ENCODE measurements at regions not wholly inside any gene's neighbourhood (a gene's known extent, or its start where the extent isn't known, plus 50 kb on each side); places are given as distances from the start of the nearest gene placed in this dataset.
"Not testable (repeated sequence)": the region's sequence is repeated elsewhere in the genome, so short reads cannot be mapped to it uniquely, and the experiment has no call there.

DNA sequence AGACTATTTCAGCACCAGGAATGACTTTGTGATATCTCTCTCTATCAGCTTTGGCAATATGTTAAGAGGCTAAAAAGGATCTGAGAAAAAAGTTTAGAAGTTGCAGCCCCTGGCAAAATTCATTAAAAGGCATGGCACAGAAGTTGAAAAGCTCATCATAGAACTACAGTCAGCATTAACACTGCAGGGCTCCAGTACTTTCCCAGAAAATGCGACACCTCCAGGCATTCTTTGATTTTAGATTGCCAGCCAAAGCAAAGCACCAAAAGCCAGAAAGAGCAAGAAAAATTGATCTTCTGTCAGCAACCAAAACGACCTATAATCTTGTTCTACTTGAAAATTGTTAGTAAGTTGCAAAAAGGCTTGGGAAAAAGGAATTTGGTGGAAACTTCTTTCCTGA, 713.5 kb downstream of the FSCB start:
- no peak for DNase-seq

DNA sequence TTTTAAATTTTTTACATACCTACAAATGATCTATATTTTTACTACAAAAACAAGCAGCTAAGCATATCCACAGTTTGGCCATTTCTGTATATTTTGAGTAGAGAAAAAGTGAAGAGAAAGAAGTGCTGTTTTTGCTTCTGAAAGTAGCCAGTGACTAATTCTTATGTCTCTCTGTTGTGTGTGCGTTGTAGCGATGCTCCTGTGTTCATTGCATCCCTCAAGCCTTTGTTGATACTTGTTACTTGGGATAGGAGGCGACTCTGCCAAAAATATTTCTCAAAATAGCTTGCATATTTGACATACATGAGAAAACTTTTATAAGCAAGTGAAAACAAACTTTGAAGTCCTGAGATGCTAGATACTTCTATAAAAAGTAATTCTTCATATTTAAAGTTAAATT, 714.1 kb downstream of the FSCB start:
- DNase-seq, result no peak

DNA sequence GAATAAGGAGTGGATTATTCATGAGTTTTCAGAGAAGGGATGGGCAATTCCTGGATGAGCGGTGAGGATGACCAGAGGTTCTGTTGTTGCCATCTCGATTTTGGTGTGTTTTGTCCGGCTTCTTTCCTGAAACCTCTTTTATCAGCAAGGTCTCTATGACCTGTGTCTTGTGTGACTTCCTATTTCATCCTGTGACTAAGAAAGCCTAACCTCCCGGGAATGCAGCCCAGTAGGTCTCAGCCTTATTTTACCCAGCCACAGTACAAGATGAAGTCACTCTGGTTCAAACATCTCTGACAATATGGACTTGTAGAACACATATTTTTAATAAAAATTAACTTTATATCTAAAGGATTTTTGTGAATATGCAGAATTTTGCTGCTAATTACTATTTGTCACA, 716.4 kb downstream of the FSCB start:
- DNase-seq, result no peak

DNA sequence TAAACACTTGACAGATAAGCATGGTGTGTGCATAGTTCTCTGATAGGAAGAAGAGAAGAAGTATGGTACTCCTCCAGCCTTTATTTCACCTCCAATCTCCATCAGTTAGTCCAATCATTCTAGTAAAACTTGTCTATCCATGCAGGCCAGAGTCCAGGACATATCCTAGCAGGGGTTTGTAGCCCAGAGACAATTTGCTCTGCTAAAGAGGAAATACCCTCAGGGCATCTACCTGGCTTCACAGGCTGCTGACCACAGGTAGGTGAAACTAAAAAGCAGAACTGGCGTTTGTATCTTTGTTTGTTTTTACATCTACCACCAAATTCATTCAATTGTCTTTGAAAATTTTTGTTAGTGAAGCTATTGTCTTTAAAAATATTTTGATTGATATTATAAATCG, 717.6 kb downstream of the FSCB start:
- no peak for DNase-seq

DNA sequence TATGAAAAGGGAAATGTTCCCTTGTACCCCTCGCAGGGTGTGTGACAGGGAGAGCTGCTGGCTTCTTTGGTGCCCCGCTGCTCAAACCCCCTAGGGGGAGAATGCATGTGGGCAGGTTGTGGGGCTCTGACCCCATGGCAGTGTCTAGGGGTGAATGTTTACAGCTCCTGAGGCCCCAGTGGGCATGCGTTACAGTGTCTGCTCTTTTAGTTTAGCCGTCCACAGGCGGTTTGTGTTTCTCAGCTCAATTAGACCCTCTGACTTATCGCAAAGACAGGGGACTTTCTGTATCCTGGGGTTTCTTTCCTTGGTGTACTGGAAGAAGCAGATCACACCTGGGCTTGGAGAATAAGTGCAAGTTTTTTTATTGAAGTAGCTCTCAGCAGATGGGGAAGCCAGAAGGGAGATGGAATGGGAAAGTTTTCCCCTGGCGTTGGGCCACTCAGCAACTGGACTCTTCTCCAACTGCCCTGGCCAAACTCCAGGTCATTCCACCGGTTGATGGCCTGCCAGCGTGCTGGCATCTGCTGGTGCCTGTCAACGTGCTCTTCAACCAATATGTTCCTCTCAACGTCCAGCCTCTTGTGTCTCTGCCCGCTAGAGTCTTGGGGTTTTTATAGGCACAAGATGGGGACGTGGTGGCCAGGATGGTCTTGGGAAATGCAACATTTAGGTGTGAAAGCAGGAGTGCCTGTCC, 720.9 kb downstream of the FSCB start:
- no peak for DNase-seq

DNA sequence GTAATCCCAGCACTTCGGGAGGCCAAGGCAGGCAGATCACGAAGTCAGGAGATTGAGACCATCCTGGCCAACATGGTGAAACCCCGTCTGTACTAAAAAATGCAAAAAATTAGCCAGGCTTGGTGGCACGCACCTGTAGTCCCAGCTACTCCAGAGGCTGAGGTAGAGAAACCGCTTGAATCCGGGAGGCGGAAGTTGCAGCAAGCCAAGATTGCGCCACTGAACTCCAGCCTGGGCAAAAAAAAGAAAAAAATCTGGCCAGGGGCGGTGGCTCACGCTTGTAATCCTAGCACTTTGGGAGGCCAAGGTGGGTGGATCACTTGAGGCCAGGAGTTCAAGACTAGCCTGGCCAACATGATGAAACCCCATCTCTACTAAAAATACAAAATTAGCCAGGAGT, 722.7 kb downstream of the FSCB start:
- DNase-seq, result not testable (repeated sequence)

DNA sequence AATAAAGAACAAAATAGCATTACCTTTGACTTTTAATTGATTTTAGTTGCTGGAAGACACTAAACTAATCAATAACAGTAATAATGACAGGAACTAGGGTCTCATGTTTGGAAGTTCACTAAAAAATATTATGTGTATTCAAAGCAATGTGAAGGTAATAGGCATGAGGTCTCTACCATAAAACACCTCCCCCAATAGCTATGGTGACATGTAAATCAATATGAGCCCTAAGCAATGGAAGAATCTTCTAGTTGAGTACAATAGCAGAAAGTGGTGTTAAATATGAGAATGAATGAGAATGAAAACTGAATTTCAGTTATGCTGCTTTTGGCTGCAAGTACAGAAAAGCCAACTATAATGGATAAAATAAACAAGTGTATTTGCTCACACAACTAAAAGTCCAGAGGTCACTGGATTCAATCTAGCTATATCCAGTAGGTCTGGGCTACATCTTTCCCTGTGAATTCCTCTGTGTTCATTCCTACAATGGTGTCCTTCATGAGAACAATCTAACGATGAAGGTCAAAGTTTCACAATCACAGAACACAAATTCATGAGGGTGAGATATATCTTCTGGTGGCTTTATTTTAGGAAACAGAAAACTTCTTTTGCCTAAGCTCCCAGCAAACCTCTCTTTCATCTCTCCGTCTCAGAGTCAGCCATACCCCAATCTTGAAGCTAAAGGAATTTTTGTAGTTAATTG, 728.0 kb downstream of the FSCB start:
- no peak for DNase-seq

DNA sequence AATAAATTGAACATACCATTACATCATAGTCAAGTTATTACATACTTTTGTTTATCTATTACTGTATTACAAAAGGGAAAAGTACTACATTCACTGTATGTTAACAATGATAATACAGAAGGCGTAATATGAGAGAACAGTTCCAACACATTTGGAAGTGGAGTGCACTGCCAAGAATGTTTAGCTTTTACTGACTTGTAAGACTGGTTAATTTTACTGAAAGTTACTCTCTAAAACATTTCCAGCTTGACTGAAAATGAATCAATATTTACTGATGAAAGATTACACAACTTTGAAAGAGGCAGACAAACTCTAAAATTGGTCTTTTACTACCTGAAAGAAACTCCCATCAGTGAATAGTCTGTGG, 728.5 kb downstream of the FSCB start:
- DNase-seq, result no peak

DNA sequence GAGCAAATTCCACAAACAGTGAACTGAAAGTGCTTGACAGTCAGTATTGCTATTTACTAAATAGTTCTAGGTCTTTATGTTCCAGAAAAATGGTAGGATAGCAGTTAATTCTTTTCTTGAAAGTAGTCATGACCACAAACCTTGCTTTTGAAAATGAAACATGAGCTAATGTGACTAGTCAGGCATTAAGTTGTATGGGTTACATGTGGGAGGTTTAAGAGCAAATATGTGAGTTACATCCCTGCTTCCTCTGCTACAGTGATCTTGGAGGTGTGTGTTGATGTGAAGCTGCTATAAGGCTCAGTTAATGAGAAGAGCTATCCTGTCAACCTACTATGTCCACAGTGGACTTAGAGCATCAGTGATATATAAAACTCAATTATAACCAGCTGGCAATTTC, 741.6 kb downstream of the FSCB start:
- no peak for DNase-seq

DNA sequence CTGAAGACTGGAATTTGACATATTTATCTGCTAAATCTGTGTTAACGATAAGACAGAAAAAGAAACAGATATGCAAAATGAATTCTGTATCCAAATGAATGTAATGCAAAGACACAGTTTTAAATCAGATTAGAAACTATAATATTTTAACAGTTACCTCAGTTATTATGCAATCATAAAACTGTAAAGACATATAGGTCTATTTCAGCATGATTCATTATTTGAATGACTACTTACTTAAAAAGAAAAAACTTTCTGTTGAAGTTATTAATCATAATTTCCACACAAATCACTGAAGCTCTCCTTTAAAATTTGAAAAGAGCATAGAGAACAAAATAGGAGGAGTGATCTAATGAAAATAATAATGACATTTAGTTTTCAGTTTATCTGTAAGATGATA, 742.6 kb downstream of the FSCB start:
- DNase-seq, result no peak

DNA sequence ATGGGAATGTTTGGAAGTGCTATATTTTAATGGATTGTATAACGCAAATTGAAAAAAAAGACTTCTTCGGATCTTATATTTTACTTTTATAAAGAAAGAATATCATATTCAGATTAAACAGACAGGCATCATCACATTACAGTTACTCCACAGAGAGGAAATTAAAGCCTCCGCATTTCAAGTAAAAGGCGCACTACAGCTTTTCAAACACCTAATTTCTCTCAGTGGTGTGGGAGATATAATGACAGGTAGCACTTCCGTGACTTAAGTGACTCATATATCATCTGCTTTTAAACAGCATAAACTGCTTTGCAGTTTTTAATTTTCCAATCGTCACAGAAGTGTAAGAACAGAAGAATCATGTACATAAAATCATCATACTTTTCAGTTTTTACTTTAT, 751.4 kb downstream of the FSCB start:
- DNase-seq, result no peak

DNA sequence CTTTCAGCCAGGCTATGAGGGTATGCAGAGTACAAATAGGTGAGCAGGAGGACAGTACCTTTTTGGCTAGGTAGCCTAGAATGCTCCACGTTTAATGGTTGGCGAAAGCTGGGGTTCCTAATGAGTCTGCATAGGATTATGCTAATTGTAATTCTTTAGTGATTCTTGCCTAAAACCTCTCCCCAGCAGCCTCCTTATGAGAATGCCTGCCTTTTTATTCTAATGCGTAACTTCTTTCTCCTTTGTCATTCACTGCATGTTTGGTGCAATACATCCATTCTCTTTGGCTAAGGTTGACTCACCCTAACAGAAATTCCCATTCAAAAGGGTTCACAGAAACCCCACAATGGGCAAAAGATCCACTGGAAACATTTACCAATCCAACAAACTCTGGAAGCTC, 752.2 kb downstream of the FSCB start:
- no peak for DNase-seq

DNA sequence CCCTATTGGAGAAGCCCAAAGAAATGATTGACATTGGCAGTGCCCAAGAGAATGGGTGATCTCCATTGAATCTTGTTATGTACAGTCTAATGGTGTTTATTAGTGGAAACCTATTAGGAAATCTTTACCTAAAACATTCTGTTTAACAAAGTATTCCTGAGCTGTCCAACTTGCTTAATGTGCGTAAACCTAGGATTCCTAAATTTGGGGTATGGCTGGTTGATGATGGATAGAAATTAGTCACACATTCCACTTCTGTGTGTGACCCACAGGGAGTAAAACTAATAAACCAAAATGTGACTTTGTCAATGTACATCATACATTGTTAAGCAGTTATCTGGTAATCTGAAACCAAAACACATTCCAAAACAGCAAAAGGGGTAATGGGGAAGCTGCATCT, 761.3 kb downstream of the FSCB start:
- no peak for DNase-seq

DNA sequence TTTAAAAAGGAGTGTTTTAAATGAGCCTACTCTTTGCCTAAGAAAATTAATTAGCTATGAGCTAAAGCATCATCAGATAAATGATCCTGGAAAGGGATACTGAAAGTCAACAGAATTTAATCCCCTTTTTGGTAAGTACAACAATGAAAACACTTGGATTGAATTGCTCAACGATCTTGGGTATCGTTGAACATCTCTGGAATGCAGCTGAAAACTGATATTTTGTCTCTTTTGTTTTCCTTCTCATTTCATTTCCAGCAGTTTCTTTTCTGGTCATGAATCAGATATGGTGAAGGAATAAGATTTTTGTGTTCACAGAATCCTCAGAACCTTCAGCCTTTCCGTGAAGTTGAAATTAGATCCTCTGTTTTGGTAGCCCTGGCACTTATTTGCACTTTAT, 771.2 kb downstream of the FSCB start:
- no peak for DNase-seq

DNA sequence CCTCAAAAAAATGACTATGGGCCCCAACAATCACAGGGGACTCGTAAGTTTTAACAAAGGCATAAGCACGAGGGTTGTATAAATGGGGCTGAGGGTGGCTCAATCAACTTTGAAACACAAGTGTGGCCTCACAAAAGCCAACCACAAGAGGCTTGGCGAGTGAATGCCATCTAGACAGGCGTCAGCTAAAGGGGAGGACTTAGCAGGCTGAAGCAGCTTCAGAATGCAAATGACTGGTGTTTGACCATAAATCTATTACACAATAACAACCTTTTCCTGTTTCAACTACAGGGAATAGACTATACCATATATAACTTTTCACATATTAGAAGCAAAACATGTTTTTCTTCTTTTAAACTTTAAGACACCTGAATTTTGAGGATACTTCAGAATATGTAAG, 777.9 kb downstream of the FSCB start:
- no peak for DNase-seq

DNA sequence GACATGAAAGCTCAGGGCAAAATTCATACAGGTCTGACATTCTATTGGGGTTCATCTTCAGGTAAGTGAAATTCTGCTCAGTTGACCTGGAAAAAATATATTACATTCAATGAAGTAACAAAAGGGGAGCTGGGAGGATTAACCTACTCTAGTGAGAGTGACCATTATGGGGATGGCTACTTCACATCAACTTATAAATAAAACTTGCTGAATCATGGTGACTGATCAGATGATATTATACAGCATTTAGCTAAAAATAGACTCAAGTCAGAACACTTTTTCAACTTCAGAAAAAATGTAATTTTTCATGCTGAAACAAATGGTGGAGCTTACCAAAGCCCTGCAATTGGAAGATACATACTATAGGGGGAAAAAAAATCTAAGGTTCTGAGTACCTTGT, 800.2 kb downstream of the FSCB start:
- no peak for DNase-seq

DNA sequence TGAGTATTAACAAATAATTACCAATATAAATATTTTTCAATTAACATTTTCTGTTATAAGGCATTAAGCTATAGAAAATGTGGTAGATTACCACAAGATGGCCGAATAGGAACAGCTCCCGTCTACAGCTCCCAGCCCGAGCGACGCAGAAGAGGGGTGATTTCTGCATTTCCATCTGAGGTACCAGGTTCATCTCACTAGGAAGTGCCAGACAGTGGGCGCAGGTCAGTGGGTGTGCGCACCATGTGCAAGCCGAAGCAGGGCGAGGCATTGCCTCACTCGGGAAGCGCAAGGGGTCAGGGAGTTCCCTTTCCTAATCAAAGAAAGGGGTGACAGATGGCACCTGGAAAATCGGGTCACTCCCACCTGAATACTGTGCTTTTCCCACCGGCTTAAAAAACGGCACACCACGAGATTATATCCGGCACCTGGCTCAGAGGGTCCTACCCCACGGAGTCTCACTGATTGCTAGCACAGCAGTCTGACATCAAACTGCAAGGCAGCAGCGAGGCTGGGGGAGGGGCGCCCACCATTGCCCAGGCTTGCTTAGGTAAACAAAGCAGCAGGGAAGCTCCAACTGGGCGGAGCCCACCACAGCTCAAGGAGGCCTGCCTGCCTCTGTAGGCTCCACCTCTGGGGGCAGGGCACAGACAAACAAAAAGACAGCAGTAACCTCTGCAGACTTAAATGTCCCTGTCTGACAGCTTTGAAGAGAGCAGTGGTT, 808.4 kb downstream of the FSCB start:
- not testable (repeated sequence) for DNase-seq

DNA sequence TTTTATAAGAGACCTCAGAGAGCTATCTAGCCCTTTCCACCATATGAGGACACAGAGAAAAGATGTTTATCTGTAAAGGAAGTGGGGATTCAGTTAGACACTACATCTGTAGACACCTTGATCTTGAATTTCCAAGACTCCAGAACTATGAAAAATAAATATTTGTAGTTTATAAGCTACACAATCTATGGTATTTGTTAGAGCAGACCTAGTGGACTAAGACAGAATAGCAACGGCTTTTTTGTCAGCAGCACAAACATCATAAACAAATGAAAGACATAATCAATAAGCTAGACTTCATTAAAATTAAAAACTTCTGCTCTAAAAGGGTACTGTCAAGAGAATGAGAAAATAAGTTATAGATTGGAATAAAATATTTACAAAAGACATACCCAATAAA, 810.1 kb downstream of the FSCB start:
- DNase-seq, result no peak

DNA sequence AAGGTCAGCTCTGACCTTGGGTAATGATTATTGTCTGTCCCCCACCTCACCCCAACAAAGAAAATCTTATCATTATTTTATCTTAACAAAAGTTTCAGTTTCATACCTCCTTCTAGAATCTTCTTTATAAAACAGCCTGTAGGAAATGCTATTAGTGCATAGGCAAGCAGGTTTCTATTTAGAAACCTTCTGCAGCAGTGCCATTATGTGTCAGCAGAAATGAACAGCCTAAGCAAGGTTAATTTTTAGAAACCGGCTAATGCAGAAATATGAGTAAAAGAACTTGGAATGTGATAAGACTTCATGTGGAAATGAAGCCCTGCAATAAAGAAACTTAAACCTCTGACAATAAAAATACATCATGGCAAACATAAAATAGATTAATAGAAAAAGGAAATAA, 814.4 kb downstream of the FSCB start:
- DNase-seq, result no peak

DNA sequence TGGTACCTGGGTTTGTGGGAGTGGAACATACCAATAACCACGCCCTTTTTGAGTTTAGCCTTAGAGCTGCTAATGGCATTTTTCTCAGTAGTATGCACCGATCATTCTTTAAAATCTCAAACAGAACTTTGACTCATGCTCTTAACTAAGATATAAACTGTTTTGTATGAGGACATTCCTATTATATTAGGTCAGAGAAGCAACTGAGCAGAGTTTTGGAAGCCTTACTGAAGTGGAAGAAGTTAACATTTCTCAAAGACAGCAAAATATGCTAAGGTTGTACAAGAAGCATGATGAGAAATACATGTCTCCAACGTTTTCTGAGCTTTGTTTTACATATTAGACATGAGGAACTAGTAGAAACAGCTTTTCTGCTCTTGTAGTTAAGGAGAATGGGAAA, 819.2 kb downstream of the FSCB start:
- DNase-seq, result no peak

DNA sequence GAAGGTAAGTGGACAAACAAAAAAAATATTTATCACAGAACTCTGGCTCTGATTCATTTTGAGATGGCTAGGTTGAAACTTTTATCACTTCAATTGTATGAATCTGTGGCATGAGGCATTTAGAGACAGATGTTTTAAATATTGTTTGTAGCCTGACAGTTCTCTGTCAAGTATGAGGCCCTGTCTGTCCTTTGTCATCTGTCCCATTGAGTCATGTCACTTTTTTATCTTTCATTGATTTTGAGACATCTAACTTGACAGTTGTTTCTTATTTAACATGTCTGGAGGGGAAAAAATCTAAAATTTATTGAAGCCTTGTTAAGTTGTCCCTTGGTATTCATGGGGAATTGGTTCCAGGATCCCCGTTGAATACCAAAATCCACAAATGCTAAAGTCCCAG, 829.5 kb downstream of the FSCB start:
- DNase-seq, result no peak

DNA sequence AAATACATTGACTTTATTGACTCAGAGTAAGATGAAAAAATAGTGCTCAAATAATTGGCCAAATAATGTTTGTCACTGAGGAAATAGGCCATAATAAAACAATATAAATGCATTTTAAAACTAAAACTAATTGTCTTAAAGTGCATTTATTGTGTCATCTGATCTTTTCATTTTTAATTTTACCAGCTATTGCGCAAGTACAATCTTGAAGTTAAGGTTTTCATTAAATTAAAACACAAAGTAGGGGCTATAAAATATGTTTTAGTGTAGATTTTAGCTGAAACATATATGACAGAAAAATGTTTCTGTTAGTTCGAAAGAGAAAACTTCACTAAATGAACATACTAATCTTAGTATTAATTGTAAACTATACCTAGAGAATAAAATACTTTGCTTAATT, 832.8 kb downstream of the FSCB start:
- DNase-seq, result no peak

DNA sequence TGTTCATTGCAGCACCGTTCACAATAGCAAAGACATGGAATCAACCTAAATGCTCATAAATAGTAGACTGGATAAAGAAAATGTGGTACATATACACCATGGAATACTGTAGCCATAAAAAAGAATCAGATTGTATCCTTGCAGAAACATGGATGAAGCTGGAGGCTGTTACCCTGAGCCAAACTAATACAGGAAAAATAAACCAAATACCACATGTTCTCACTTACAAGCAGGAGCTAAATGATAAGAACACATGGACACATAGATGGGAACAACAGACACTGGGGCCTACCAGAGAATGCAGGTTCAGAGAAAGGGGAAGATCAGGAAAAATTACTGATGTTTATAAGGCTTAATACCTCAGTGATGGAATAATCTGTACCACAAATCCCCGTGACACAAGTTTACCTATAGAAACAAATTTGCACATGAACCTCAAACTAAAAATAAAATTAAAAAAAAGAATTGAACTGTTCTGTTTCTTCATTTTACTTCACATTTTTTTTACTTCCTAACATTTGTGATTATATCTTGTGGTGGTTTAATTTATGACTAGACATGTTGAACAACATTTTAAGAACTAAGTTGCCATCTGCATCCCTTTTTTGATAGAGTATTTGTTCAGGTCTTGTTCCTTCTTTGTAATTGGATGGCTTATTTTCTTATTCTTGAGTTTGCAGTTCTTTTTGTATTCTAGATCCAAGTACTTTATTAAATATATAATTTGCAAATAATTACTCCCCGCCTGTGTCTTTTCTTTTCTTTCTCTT, 835.2 kb downstream of the FSCB start:
- DNase-seq, result no peak

DNA sequence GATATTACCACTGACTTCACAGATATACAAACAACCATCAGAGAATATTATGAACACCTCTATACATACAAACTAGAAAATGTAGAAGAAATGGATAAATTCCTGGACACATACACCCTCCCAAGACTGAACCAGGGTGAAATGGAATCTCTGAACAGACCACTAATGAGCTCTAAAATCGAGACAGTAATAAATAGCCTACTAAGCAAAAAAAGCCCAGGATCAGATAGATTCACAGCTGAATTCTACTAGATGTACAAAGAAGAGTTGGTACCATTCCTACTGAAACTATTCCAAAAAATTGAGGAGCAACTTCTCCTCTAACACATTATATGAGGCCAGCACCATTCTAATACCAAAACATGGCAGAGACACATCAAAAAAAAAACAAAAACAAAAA, 837.7 kb downstream of the FSCB start:
- no peak for DNase-seq
